A673 (cell line): ENCODE measurements at regions not wholly inside any gene's neighbourhood (a gene's known extent, or its start where the extent isn't known, plus 50 kb on each side); places are given as distances from the start of the nearest gene placed in this dataset.

ENCODE experiments used
- BruUV-seq: library from RNA; stranded (reverse); fragments of 400-500 nt; replicated peaks from 2 replicates; lab custom pipeline; 2021; lab: Mats Ljungman, UMichigan
- CTCF ChIA-PET: fragments of 300-600 bp; sonication (Branson Sonifier 250); formaldehyde crosslinking; loops from one replicate; lab custom pipeline; 2022; ENCODE audit warnings: antibody characterized with exemption; lab: Charles Lee
- POLR2A ChIA-PET: fragments of 300-600 bp; sonication (Branson Sonifier 250); formaldehyde crosslinking; loops from one replicate; lab custom pipeline; 2022; ENCODE audit warnings: antibody characterized with exemption; ENCODE audit not compliant: low non-redundant PET; lab: Charles Lee
- DNase-seq: peaks from one replicate; pipeline ENCODE4 v3.0.0-alpha.2; 2015; ENCODE audit warnings: low spot score
- H3K27ac ChIP-seq: fragments of 200-600 bp; sonication (generic); 2 replicates; pipeline ENCODE4 v1.5.1; 2016; ENCODE audit warnings: mixed run types, low read depth, mild to moderate bottlenecking, mixed read lengths, antibody characterized with exemption, low read length; ENCODE audit not compliant: poor library complexity, severe bottlenecking
- H3K27me3 ChIP-seq: fragments of 200-600 bp; sonication (generic); replicated peaks from 2 replicates; pipeline ENCODE4 v1.6.1; 2017; ENCODE audit warnings: mixed run types, low read depth, mild to moderate bottlenecking, mixed read lengths, antibody characterized with exemption, low read length; ENCODE audit not compliant: insufficient read depth, poor library complexity
- H3K36me3 ChIP-seq: fragments of 200-600 bp; sonication (generic); 2 replicates; pipeline ENCODE4 v1.6.1; 2016; ENCODE audit warnings: mixed run types, mild to moderate bottlenecking, mixed read lengths, antibody characterized with exemption, low read length; ENCODE audit not compliant: insufficient read depth, poor library complexity, severe bottlenecking
- H3K4me1 ChIP-seq: fragments of 200-600 bp; sonication (generic); 2 replicates; pipeline ENCODE4 v1.6.1; 2017; ENCODE audit warnings: mixed run types, mild to moderate bottlenecking, mixed read lengths, antibody characterized with exemption, low read length; ENCODE audit not compliant: insufficient read depth, poor library complexity, severe bottlenecking
- H3K4me3 ChIP-seq: fragments of 200-600 bp; sonication (generic); 2 replicates; pipeline ENCODE4 v1.5.1; 2016; ENCODE audit warnings: low read depth, mixed run types, mild to moderate bottlenecking, mixed read lengths, low read length; ENCODE audit not compliant: poor library complexity, severe bottlenecking
- H3K9me3 ChIP-seq: fragments of 200-600 bp; sonication (generic); 2 replicates; pipeline ENCODE4 v1.6.1; 2016; ENCODE audit warnings: mixed run types, low read depth, mild to moderate bottlenecking, mixed read lengths, antibody characterized with exemption, low read length; ENCODE audit not compliant: poor library complexity, severe bottlenecking
- EZH2 ChIP-seq: fragments of 200-600 bp; sonication (generic); IDR thresholded peaks from 2 replicates; pipeline ENCODE4 v1.6.1; 2017; ENCODE audit warnings: borderline replicate concordance, low read depth, mild to moderate bottlenecking, mixed read lengths, antibody characterized with exemption, low read length; ENCODE audit not compliant: poor library complexity, severe bottlenecking
- intact Hi-C: fragments of 100-400 bp; cut with micrococcal nuclease; formaldehyde crosslinking; loops from one replicate; pipeline ENCODE4 v1.10.0; 2022; ENCODE audit not compliant: unreplicated experiment
- TF ChIP-seq, protein P1 (sequence below): fragments of 300-800, 200-600 bp; sonication (generic); conservative IDR thresholded peaks from 2 replicates; pipeline ENCODE4 v1.5.1; 2017; ENCODE audit warnings: low read depth, mild to moderate bottlenecking, antibody characterized with exemption, low read length, moderate library complexity, mixed read lengths

GRCh38 chr3:5739299-5739935 is 551.9 kb downstream of the EDEM1 start:
- BruUV-seq = no TSS peak
- no peak for DNase-seq
- H3K36me3 ChIP-seq = no peaks in the 10 kb centered on the region
- H3K27me3 ChIP-seq = peaks cover 17% of the 10 kb centered on the region
- H3K4me1 ChIP-seq = no peaks in the 10 kb centered on the region
- H3K9me3 ChIP-seq = no peaks in the 10 kb centered on the region
- ChIA-PET POLR2A (interaction anchor here (0.6 kb wide), 1 partner anchor 332 kb away, joined by 4 read pairs; no protein-coding TSS in a partner anchor), CTCF (no interaction called here)
- intact Hi-C loops = no loop called here
- no peak overlapping the region for H3K4me3 ChIP-seq
- no peak overlapping the region for H3K27ac ChIP-seq
- TF ChIP-seq EZH2 = no peak
- TF ChIP-seq, protein P1, sequence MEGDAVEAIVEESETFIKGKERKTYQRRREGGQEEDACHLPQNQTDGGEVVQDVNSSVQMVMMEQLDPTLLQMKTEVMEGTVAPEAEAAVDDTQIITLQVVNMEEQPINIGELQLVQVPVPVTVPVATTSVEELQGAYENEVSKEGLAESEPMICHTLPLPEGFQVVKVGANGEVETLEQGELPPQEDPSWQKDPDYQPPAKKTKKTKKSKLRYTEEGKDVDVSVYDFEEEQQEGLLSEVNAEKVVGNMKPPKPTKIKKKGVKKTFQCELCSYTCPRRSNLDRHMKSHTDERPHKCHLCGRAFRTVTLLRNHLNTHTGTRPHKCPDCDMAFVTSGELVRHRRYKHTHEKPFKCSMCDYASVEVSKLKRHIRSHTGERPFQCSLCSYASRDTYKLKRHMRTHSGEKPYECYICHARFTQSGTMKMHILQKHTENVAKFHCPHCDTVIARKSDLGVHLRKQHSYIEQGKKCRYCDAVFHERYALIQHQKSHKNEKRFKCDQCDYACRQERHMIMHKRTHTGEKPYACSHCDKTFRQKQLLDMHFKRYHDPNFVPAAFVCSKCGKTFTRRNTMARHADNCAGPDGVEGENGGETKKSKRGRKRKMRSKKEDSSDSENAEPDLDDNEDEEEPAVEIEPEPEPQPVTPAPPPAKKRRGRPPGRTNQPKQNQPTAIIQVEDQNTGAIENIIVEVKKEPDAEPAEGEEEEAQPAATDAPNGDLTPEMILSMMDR = no peak

DNA sequence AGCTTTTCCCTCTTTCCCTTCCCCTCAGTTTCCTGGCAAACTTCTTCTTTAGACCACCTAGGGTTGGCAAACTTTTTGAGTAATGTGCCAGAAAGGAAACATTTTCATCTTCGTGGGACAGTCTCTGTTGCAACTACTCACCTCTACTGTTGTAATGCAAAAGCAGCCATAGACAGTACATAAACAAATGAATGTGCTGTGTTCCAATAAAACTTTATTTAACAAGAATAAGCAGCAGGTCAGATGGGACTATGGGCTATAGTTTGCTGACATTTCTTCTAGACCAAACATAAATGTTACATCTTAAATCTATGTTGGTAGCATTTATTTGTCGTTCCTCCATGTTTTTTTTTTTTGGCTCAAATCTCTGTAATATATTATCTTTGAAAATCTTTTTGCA is 552.4 kb downstream of the EDEM1 start:
- Histone ChIP-seq H3K9me3 (no peaks in the 10 kb centered on the region), H3K36me3 (no peaks in the 10 kb centered on the region), H3K4me1 (no peaks in the 10 kb centered on the region), H3K4me3 (no peak overlapping the region), H3K27ac (no peak overlapping the region), H3K27me3 (peaks cover 17% of the 10 kb centered on the region)
- no TSS peak for BruUV-seq
- DNase-seq = no peak
- intact Hi-C loops = no loop called here
- TF ChIP-seq, protein P1 = no peak
- no peak for TF ChIP-seq EZH2
- CTCF ChIA-PET = no interaction called here
- POLR2A ChIA-PET = interaction anchor here (0.6 kb wide), 1 partner anchor 331 kb away, joined by 4 read pairs; no protein-coding TSS in a partner anchor

DNA sequence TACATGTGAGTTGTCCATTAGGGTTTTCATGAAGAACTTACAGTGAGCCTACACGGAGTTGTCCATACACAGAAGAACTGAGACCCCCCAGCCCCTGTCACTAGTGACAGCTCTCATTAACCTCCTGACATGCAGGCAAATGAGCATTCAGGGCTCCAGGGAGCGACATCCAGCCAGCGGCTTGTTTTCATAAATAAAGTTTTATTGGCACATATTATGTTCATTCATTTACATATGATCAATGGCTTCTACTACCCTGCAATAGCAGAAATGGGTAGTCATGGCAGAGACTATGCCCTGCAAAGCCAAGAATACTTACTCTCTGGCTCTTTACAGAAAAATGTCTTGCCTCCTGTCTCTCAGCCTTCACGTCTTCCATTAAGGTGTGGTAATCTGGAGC is 553.5 kb downstream of the EDEM1 start:
- Histone ChIP-seq H3K4me3 (no peak overlapping the region), H3K4me1 (no peaks in the 10 kb centered on the region), H3K36me3 (no peaks in the 10 kb centered on the region), H3K9me3 (no peaks in the 10 kb centered on the region), H3K27ac (no peak overlapping the region), H3K27me3 (peaks cover 13% of the 10 kb centered on the region)
- DNase-seq = no peak
- CTCF ChIA-PET = no interaction called here
- POLR2A ChIA-PET = no interaction called here
- TF ChIP-seq, protein P1 = no peak
- no peak for TF ChIP-seq EZH2
- intact Hi-C loops = no loop called here
- no TSS peak for BruUV-seq
